Adrenal gland (tissue), 9 donors: ENCODE measurements at regions not wholly inside any gene's neighbourhood (a gene's known extent, or its start where the extent isn't known, plus 50 kb on each side); places are given as distances from the start of the nearest gene placed in this dataset.

Experiments used
- DNase-seq, 7 donors: peaks; one replicate each; pipeline ENCODE4 v3.0.0-alpha.2; 2019 to 2020
- H3K27ac ChIP-seq, 5 donors: fragments of 200-600 bp; sonication (generic) in 4 of 5; 1 replicate in 3 of 5; 2 replicates in 2 of 5; pipeline versions ENCODE4 v1.5.1 to v1.8.0; 2016 to 2020; ENCODE audit warnings: mild to moderate bottlenecking in 1 of 5
- H3K27me3 ChIP-seq: fragments of 200-600 bp; 2 replicates; pipeline ENCODE4 v1.8.0; 2021
- H3K36me3 ChIP-seq, 2 donors: fragments of 200-600 bp; replicated peaks in 1 of 2; 1 replicate in 1 of 2; 2 replicates in 1 of 2; pipeline versions ENCODE4 v1.5.1 to v1.8.0; 2018 to 2022
- H3K4me1 ChIP-seq, 2 donors: fragments of 200-600 bp; replicated peaks in 1 of 2; 1 replicate in 1 of 2; 2 replicates in 1 of 2; pipeline versions ENCODE4 v1.5.1 to v1.8.0; 2018 to 2021
- H3K4me3 ChIP-seq, 4 donors: fragments of 200-600 bp; sonication (generic) in 3 of 4; one replicate each; pipeline ENCODE4 v1.5.1; 2016 to 2018
- H3K9me3 ChIP-seq, 3 donors: fragments of 200-600 bp; sonication (generic) in 1 of 3; replicated peaks in 1 of 3; 1 replicate in 2 of 3; 2 replicates in 1 of 3; pipeline versions ENCODE4 v1.5.1 to v1.8.0; 2016 to 2021
- CTCF ChIP-seq, 6 experiments: fragments of 450-650 bp in 4 of 6; fragments of 200-600 bp in 2 of 6; sonication (generic) in 1 of 6; IDR thresholded peaks; 1 replicate in 5 of 6; 2 replicates in 1 of 6; pipeline versions ENCODE4 v1.5.1 to v1.8.0; 2016 to 2021; ENCODE audit warnings: antibody characterized with exemption in 6 of 6, mild to moderate bottlenecking in 2 of 6, moderate library complexity in 1 of 6
- POLR2A ChIP-seq, 2 donors: fragments of 450-650 bp; IDR thresholded peaks; one replicate each; pipeline ENCODE4 v1.6.1; 2017; ENCODE audit warnings: antibody characterized with exemption in 2 of 2, mild to moderate bottlenecking in 2 of 2, moderate library complexity in 1 of 2
- WGBS, 4 donors: extraction: QIAGEN DNeasy Blood & Tissue Kit in 2 of 4; methylation state at CpG; one replicate each; pipeline versions ENCODE4 v1.1.5 to v1.1.7; 2013 to 2017; 5-methylcytosine and 5-hydroxymethylcytosine counted together
- intact Hi-C, 2 donors: fragments of 100-400 bp; cut with DNase I; formaldehyde crosslinking; loops; one replicate each; pipeline versions ENCODE4 v1.14.1 to v1.15.0; 2022 to 2023
- donor health status: healthy with polysubstance abuse.
- donor health status: Bipolar disorder and iron deficiency.
- donor health status: DM: yes; HTN: yes; CAD: no.
- donor health status: DM: no; HTN: no; CAD: no.
- donor health status: DM: no; HTN: no; CAD: no.

GRCh38 chr15:61659566-61660190 is 400.6 kb downstream of the VPS13C start:
- Histone ChIP-seq H3K27me3 (no peaks in the 10 kb centered on the region), H3K4me3 (no peak overlapping the region), H3K4me1 (no peaks in the 10 kb centered on the region), H3K9me3 (no peaks in the 10 kb centered on the region), H3K36me3 (no peaks in the 10 kb centered on the region), H3K27ac (no peak overlapping the region)
- intact Hi-C loops, result no loop called here
- 73 to 84% (median 76%) methylated on average over 5 of the region's 5 CpGs for WGBS, 4 donors
- TF ChIP-seq POLR2A (IDR thresholded peaks at IDR 0.05), result no peak
- TF ChIP-seq CTCF (IDR thresholded peaks at IDR 0.05), result no peak
- no peak for DNase-seq

- Histone ChIP-seq H3K27me3 (no peaks in the 10 kb centered on the region), H3K36me3 (no peaks in the 10 kb centered on the region), H3K27ac (no peak overlapping the region), H3K9me3 (no peaks in the 10 kb centered on the region), H3K4me1 (no peaks in the 10 kb centered on the region), H3K4me3 (no peak overlapping the region)
- intact Hi-C loops, result no loop called here
- TF ChIP-seq POLR2A (IDR thresholded peaks at IDR 0.05), result no peak
- no peak for TF ChIP-seq CTCF (IDR thresholded peaks at IDR 0.05)
- 81 to 89% (median 82%) methylated on average over 4 of the region's 4 CpGs for WGBS, 4 donors
- no peak for DNase-seq
Observed at GRCh38 chr15:61657461-61657860, 402.8 kb downstream of the VPS13C start.

GRCh38 chr15:61656391-61656790 is 403.9 kb downstream of the VPS13C start:
- H3K9me3 ChIP-seq, result no peaks in the 10 kb centered on the region
- peak overlapping the region in 2 of 5 donors; percentile 9 to 72 for H3K27ac ChIP-seq
- 91 to 95% (median 93%) methylated on average over 11 of the region's 11 CpGs for WGBS, 4 donors
- TF ChIP-seq CTCF (IDR thresholded peaks at IDR 0.05) (no peak), POLR2A (IDR thresholded peaks at IDR 0.05) (no peak)
- intact Hi-C loops, result no loop called here
- DNase-seq, result no peak
- H3K4me1 ChIP-seq, result no peaks in the 10 kb centered on the region
- H3K36me3 ChIP-seq, result no peaks in the 10 kb centered on the region
- H3K4me3 ChIP-seq, result no peak overlapping the region
- H3K27me3 ChIP-seq, result no peaks in the 10 kb centered on the region

- intact Hi-C loops, result no loop called here
- H3K27ac ChIP-seq, result peak overlapping the region in 3 of 5 donors; percentile 47 to 93 (median 76)
- H3K9me3 ChIP-seq, result no peaks in the 10 kb centered on the region
- H3K36me3 ChIP-seq, result no peaks in the 10 kb centered on the region
- no peaks in the 10 kb centered on the region for H3K4me1 ChIP-seq
- no peak overlapping the region for H3K4me3 ChIP-seq
- TF ChIP-seq POLR2A (IDR thresholded peaks at IDR 0.05) (no peak), CTCF (IDR thresholded peaks at IDR 0.05) (no peak)
- no peak for DNase-seq
- WGBS, 4 donors, result 64 to 75% (median 70%) methylated on average over 3 of the region's 3 CpGs
- H3K27me3 ChIP-seq, result no peaks in the 10 kb centered on the region
Observed at GRCh38 chr15:61655881-61656280, 404.4 kb downstream of the VPS13C start.
